ENCODE measurements at regions not wholly inside any gene's neighbourhood (a gene's known extent, or its start where the extent isn't known, plus 50 kb on each side); places are given as distances from the start of the nearest gene placed in this dataset.

DNA sequence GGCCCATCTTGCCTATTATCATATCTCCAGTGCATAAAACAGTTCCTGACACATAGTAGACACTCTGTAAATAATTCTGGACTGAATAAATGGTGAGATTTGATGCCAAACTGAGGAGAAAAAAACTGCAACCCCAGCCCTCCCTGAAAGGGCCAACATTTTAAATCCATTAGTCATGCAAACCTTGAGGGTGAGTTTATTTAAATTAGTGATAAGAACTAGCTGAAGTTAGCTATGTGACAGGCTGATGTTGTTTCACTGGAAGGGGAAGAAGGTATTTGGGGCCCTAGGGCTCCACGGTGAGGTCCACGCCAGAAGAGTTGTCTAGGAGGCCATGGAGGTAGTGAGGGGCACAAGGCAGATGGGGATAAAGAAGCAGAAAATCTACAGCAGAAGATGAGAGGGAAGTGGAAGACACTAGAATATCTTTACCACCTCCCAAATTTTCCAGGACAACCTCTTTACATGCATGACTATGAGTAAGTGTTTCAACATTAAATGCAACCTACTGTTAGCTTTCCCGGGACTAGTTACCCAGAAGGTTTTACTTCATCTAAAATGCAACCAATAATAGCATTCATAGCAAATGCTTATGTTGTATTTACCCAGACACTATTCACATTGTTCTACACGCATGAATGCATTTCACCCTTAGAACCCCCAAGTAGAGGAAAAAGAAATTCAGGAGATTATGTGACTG is 183.2 kb upstream of the LYZL1 start:
- in situ Hi-C loops (cut with HindIII; ENCODE audit: low sequenced_read_pairs): no loop called here

DNA sequence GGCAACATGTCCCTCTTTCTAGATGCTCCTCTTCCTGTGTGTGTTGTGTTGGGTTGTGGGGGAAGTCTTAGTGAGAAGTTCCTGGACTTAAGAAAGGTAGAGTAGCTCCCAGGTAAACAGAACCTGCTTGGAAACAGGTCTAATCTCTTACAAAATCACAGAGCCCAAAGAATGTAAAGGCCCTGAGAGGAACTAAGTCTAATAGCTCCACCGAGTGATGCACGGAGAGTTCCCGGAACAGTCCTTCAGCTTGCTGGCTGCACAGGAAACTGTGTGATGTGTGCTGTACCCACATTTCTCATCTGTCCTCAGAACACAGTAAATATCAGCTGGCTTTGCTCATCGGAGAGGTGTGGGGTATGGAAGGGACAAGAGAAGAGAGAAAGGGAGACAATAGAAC is 182.6 kb upstream of the LYZL1 start:
- in situ Hi-C loops (cut with HindIII; ENCODE audit: low sequenced_read_pairs): no loop called here

DNA sequence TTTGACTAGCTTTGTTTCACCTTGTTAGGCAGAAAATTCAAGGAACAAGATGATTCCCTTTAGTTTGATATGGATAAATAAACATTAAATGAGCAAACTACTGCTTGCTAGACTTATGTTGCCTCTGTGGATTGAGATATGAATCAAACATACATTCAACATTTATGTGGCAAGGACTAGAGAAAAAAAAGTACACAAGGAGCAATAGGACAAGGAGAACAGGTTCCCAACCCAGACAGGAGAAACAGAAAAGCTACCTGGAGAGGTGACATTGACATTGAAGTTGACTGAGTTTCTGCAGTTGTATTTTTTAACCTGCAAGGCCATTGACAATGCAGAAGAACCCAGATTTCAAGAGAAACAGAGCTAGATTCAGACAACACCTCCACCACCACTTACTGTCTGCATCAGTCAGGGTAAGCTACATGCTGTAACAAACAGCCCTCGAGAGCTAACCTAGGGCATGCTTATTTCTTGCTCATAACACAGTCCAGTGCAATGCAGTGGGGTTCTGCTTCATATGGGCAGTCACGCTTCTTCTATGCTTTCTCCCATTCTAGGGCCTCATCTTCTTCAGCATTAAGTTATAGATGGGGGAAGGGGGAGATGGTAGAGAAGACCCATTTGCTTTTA is 180.9 kb upstream of the LYZL1 start:
- in situ Hi-C loops (cut with HindIII; ENCODE audit: low sequenced_read_pairs): no loop called here

DNA sequence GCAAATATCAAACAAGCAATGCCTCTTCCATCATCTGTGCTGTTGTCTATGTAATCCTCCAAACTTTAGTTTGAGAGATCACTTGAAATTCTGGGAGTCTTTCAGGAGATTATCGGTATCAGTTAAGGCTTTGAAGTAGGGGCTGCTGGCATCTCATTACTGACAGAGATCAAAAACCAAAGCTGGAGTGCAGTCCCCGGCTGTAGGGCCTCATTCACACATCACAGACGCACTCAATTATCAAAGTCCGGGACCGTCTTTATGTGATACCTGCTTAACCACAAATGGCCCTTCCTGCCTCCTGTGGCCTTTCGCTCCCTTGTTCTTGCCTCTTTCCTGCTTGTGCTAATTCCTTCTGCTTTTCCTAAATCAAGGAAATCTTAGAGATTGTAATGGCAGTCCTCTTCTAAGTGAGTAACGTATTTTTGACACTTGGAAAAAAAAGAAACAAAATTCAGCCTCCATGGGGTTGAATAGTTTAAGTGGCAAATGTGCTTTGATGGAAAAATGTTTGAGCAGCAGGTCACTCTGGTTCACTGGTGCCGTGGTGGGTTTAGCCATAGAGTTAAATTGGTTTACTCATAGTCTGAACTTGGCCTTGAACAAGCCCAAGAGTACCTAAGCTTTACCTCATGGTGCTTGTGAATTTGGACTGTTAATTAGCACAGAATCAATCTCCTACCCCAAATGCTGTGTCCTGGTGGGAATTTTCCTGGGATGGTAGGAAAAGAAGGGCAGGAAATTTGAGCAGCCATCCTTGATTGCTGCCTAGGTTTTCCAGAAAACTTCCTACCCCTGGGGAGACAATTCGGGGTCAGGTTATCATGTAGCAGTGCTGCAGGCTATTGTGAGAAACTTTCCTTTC is 178.9 kb upstream of the LYZL1 start:
- in situ Hi-C loops (cut with HindIII; ENCODE audit: low sequenced_read_pairs): no loop called here

DNA sequence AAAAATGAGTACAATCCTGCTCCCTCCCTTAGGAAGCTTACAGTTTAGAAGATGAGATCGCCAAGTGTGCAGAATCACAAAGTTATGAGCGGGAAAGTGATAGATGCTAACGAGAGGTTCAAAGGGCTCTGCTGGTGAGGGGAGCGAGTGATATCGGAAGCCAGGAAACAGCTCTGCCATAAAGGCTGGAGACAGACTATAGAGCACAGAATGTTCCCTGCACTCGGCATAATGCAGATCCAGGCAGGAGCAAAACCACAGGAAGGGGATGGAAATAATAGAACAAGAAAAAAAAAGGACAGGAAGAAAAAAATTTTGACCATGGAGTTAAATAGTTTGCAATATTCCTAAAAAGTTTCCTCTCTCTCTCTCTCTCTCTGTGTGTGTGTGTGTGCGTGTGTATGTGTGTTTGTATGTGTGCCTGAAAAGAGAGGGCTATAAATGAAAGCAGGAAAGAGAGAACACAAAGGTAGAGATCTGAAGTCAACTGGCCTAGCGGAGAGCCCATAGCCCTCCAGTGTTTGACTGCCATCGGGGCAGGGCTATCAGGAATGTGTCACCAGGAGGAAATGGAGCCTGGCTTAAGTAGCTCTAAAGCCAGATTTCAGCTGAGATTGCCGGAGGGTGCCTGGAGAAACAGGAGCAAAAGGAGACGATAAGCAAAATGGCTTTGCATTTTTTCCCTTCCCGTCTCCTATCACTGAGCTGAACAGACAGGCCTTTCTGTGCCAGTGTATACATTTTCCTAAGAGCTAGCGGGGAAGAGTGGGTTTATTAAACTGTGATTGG is 175.8 kb upstream of the LYZL1 start:
- in situ Hi-C loops (cut with HindIII; ENCODE audit: low sequenced_read_pairs): no loop called here

DNA sequence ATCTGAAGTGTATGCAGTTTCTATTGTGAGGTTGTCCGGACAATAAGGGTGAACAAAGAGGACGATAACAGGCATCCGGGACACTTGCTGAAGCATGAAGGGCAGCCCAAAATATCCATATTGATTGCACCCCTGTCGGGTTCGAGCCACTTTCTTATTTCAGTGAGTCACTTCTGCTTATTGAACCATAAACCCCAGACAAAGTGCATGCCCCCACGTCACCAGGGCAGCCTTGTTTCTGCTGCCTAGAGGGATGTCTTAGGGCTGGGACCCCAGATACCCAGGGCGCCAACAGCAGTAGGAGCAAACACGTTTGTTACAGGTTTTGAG is 175.3 kb upstream of the LYZL1 start:
- in situ Hi-C loops (cut with HindIII; ENCODE audit: low sequenced_read_pairs): no loop called here

DNA sequence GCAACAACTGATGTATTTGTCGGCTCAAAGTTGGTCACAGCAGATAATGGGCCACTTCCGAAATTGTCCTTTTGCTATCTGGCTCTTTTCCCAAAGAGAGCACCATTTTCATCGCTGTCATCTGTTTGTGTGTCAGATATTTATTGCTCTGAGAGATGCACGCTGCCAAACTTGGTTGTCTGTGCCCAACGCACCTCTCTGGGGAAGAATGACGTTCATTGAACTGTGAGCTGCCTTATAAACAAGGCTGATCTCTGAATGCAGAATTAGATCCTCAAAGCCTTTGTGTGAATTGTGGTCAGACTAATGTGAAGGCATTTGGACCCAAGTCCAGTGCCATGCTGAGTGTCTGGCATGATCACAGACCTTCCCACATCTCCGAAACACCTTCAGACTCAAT is 174.7 kb upstream of the LYZL1 start:
- in situ Hi-C loops (cut with HindIII; ENCODE audit: low sequenced_read_pairs): no loop called here

DNA sequence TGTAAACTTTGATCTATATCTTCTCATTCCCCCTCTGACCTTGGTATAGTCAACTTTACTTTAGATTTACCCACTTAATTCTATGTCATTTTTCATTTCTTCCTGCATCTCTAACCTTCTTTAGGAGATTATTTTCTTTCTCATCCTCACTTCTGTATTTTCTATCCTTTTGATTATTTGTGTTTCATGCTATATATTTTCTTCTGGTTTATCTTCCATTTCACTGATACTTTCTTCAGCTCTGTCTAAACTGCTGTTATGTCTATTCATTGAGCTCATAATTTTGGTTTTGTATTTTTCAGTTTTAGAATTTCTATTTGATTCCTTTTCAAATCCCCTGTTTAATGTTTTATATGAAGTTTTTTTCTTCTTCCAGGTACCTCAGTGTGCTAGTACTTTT is 171.1 kb upstream of the LYZL1 start:
- in situ Hi-C loops (cut with HindIII; ENCODE audit: low sequenced_read_pairs): no loop called here

DNA sequence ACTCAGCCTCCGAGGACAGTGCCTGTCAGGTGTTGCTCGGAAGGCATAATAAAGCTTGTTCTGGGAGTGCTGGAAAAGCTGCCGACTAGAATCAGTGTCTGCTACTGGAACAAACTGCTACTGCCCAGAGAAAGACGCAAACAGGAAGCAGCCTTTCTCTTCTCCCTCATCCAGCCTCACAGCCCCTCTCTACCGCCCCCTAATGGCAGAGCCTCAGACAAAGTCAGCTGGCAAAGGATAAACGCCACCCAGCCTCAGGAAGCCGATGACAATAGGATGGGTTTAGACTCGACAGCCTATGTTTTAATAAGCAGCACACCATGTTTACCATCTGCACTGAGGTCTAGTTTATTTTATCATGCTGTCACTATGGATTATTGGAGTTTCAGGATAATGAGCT is 169.5 kb upstream of the LYZL1 start:
- in situ Hi-C loops (cut with HindIII; ENCODE audit: low sequenced_read_pairs): no loop called here

DNA sequence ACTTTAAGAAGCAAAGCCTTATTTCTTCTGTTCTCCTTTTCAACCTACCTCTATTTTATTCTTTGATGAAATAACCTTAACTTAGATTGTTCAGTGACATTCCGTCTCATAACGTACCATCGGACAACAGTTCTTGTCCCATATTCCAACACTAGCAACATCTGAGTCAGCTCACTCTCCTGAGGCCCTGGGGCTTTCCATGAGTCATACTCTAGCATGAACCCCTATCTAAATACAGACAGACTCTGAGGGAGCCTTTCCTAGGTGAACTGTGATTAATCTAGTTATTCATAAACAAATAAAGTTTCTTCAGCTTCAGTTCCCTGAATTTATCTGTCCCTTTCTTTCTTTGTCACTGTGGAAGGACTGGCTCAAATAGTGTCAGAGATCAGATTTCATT is 168.7 kb upstream of the LYZL1 start:
- in situ Hi-C loops (cut with HindIII; ENCODE audit: low sequenced_read_pairs): no loop called here

DNA sequence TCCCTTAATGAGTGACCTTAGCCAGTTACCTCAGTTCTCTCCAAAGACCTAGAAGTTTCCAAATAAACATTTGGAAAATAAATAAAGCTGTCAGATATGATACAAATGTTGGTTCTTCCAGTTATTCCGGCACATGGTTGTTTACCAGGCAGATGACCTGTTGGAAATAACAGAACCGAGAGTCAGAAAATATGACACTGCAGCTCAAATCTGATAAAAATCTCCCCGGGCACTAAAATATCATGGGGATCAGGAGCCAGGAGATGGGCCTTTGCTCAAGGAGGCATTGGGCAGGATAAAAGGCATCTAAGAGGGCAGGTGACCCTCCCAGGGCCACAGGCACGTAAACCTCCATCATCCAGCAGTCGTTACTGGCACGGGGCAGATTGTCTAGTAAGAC is 164.0 kb upstream of the LYZL1 start:
- in situ Hi-C loops (cut with HindIII; ENCODE audit: low sequenced_read_pairs): no loop called here

DNA sequence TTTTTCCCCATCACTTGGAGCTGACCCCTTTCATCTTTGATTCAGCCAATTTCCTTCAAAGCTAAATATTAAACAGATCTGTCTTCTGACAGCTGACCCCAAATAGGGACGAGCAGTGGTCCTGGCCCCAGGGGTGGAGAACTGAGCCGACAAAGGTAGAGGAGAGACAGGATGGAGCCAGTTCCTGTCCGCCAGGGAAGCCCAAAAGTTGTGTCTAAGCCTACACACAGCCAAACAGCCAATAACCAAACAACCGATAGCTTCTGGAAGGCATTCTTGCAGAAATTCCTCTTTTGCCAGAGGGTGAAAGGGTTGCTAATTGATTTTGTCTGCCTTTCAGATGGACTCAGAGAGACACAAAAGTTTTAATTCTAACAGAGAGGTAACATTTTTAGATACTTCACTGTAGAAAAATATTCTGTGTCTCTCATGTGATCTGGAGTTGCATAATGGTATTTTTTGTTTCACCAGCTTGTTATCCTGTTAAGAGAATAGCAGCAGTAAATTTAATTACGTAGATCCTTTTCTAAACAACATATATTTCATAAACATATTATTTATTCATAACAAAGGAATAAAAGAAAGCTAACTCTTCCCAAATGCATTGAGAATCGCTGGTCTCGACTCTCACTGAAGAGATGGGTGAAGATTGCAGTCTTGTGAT is 161.7 kb upstream of the LYZL1 start:
- in situ Hi-C loops (cut with HindIII; ENCODE audit: low sequenced_read_pairs): no loop called here

DNA sequence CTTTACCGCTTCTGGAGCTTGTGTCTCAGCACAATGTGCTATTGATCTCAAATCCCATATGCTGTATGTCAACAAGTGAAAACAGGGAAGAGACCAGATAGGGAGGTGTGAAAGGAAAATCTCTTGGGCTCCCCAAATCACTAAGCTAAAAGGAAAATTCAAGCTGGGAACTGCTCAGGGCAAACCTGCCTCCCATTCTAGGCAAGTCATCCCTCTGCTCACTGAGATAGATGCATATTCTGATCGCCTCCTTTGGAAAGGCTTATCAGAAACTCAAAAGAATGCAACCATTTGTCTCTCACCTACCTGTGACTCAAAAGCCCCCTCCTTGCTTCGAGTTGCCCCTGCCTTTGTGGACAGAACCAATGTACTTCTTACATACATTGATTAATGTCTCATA is 161.1 kb upstream of the LYZL1 start:
- in situ Hi-C loops (cut with HindIII; ENCODE audit: low sequenced_read_pairs): no loop called here

DNA sequence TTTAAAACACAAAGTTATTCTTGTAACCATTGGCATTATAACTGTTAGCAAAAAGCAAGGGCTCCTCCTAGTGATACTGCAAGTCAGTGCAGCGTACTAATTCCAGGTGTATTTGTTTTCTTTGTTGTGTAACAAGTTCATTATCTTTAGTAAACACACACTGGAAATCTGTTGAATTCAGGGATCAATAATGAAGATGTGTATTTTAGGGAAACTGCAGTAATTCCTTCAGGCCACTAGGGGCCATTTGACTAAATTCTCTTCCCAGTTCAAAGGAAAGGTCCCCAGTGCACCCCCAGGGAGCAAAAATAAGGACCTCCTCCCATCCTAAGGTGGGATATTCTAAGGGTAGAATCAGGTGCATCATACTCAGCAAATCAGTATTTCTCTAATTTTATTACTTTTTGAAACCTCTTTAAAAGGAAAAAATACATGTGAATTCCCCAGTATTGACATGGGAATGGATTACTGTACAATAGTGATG is 158.6 kb upstream of the LYZL1 start:
- in situ Hi-C loops (cut with HindIII; ENCODE audit: low sequenced_read_pairs): loop anchor here (5.0 kb wide), 1 partner anchor 127 kb away; no protein-coding TSS in a partner anchor

DNA sequence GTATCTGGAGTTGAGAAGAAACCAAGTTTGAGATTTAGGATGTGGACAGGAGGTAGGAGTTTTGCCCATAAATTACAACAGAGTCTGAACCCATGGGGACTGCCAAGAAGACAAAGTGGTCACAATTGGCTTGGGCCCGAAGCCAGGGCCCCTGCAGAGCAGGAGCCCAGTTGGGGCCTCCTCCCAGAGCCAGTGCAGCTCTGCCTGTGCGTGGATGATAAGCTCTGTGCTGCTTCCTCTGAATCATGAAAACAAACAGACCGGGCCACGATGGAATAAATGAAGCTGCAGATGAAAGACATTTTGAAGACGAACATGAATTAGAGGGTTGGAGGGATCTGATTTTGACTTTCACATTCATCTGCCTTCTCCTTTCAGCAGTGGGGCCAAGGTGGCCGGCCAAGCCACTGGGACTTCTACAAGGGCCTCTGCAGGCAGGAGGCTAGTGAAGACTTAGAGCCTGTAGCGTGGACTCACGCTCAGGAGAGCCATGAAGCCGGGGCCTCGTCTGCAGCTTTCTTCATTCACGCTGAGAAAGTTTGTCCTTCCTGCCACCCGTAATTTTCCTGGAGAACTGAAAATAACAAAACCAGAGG is 156.8 kb upstream of the LYZL1 start:
- in situ Hi-C loops (cut with HindIII; ENCODE audit: low sequenced_read_pairs): loop anchor here (5.0 kb wide), 1 partner anchor 125 kb away; no protein-coding TSS in a partner anchor

DNA sequence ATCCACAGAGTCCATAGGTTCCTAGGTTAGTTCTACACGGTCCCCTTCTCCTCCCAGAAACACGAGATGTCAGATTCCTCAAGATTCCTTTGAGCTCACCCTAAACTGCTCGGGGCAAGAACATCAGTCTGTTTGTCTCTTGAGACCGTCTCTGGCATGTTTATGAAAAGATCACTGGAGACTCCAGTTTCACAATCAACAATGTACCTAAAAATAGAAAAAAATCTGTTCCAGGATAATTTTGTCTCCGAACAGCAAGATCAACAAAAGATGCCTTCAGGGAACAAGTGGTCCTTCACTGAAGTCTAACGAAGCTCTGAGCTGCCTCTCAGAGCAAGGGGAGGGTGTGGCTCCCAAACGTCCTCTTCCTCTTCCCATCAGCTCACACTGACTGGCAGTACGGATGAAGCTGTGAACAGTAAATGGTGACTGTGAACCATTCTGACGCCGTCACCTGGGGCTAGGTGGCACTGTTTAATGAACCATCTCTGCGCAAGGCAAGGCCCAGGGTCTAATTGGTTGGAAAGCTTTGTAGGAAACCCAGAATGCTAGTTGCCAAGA is 156.2 kb upstream of the LYZL1 start:
- in situ Hi-C loops (cut with HindIII; ENCODE audit: low sequenced_read_pairs): loop anchor here (5.0 kb wide), 1 partner anchor 125 kb away; no protein-coding TSS in a partner anchor

DNA sequence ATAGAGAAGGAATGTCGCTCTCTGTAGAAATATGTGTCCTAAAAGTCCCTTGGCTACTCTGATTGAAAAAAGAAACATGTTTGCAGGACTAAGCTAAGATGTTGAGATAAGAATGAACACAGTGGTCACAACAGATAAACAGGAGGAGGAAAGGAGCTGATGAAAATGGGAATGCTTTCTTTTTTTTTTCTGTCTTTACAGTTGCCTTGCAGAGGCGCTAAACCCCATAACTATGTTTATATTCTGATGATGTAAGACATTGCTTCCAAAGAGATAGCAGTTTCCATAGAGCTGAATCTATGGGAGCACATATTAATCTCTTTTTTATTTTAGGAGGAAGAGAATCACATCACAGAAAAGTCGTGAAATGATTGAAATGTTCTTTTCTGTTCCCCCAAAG is 153.5 kb upstream of the LYZL1 start:
- in situ Hi-C loops (cut with HindIII; ENCODE audit: low sequenced_read_pairs): loop anchor here (5.0 kb wide), 1 partner anchor 67 kb away; no protein-coding TSS in a partner anchor

DNA sequence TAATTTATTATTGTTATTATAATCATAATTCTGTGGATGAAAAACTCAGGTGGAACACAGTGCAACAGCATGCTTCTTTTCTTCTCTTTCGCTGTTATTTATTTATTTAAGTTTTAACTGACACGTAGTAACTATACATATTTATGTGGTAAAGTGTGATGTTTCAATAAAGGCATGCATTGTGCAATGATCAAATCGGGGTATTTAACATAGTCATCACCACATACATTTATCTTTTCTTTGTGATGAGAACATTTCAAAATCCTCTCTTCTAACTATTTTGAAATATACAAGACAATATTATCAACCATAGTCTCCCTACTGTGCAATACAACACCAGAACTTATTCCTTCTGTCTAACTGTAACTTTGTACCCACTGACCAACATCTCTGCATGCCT is 152.5 kb upstream of the LYZL1 start:
- in situ Hi-C loops (cut with HindIII; ENCODE audit: low sequenced_read_pairs): loop anchor here (5.0 kb wide), 1 partner anchor 66 kb away; no protein-coding TSS in a partner anchor

DNA sequence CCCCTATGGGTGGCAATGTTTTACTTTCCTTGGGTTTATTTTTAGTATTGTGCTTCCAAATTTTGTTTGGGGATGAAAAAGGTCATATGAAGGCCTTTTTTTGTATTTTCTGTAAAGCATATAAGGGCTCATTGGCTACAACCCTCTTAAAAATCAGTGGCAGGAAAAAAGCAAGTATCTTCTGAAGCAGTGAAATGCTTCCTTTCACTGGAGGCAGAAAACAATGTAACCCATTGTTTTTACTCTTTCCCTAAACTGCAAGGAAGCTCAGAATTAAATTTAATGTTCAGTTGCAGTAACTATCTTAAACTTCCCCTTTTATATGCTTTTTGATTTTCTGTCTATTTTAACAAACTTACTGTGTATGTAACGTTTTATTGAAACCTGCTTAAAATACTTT is 148.7 kb upstream of the LYZL1 start:
- in situ Hi-C loops (cut with HindIII; ENCODE audit: low sequenced_read_pairs): no loop called here

DNA sequence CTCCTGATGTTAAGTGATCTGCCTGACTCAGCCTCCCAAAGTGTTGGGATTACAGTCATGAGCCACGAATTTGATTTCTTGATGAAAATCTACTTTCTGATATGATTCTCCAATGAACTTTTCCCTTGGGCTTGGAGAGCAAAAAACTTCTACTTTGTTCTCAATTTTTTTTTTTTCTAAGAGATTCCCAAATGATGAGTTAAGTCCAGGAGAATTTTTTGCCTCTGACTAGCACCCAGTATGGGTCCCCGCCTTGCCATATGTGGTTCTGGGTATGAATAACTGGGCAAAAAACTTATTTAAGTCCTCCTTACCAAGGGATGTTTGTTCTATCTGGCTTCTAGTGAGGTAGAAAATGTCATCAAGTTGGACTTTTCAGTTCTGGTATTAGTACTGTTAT is 147.9 kb upstream of the LYZL1 start:
- in situ Hi-C loops (cut with HindIII; ENCODE audit: low sequenced_read_pairs): no loop called here

Data from endothelial cell of hepatic sinusoid (primary cell).